OCI-LY7 (cell line): ENCODE measurements at regions not wholly inside any gene's neighbourhood (a gene's known extent, or its start where the extent isn't known, plus 50 kb on each side); places are given as distances from the start of the nearest gene placed in this dataset.

Source experiments
- BruUV-seq: library from RNA; stranded (reverse); fragments of 400-500 nt; replicated peaks from 2 replicates; lab custom pipeline; 2021; lab: Mats Ljungman, UMichigan
- CTCF ChIA-PET: fragments of 300-600 bp; sonication (Branson Sonifier 250); formaldehyde crosslinking; loops from one replicate; lab custom pipeline; 2022; ENCODE audit warnings: antibody characterized with exemption; ENCODE audit not compliant: unreplicated experiment; lab: Charles Lee
- POLR2A ChIA-PET: fragments of 300-600 bp; sonication (Branson Sonifier 250); formaldehyde crosslinking; loops from one replicate; lab custom pipeline; 2022; ENCODE audit warnings: antibody characterized with exemption; lab: Charles Lee
- DNase-seq: peaks from one replicate; pipeline ENCODE4 v3.0.0-alpha.2; 2015; ENCODE audit warnings: low spot score
- H2AFZ ChIP-seq: fragments of 200-600 bp; sonication (generic), shearing (Covaris generic); 2 replicates; pipeline ENCODE4 v1.6.1; 2014; ENCODE audit warnings: mild to moderate bottlenecking, antibody characterized with exemption, low read length, moderate library complexity
- H3K27ac ChIP-seq: fragments of 200-600 bp; sonication (generic); 2 replicates; pipeline ENCODE4 v1.5.1; 2014; ENCODE audit warnings: mixed run types, low read depth, mild to moderate bottlenecking, moderate library complexity, low read length, inconsistent platforms; ENCODE audit not compliant: poor library complexity, severe bottlenecking
- H3K36me3 ChIP-seq: fragments of 200-600 bp; sonication (generic); 2 replicates; pipeline ENCODE4 v1.6.1; 2014; ENCODE audit warnings: mild to moderate bottlenecking, antibody characterized with exemption, low read length, moderate library complexity, mixed read lengths; ENCODE audit not compliant: insufficient read depth
- H3K4me1 ChIP-seq: fragments of 200-600 bp; sonication (generic); 2 replicates; pipeline ENCODE4 v1.5.1; 2014; ENCODE audit warnings: mild to moderate bottlenecking, low read length; ENCODE audit not compliant: insufficient read depth, poor library complexity, severe bottlenecking
- H3K4me2 ChIP-seq: fragments of 200-600 bp; sonication (generic); 2 replicates; pipeline ENCODE4 v1.6.1; 2014; ENCODE audit warnings: mild to moderate bottlenecking, low read length
- H3K4me3 ChIP-seq: fragments of 200-600 bp; sonication (generic); 2 replicates; pipeline ENCODE4 v1.5.1; 2014; ENCODE audit warnings: mild to moderate bottlenecking, low read depth, low read length; ENCODE audit not compliant: poor library complexity, severe bottlenecking
- H3K79me2 ChIP-seq: fragments of 200-600 bp; sonication (generic); 2 replicates; pipeline ENCODE4 v1.6.1; 2016; ENCODE audit warnings: low read depth, mild to moderate bottlenecking, low read length, moderate library complexity, mixed read lengths; ENCODE audit not compliant: insufficient read depth
- H3K9me2 ChIP-seq: fragments of 200-600 bp; sonication (generic); 2 replicates; pipeline ENCODE4 v1.6.1; 2016; ENCODE audit warnings: mild to moderate bottlenecking, low read length, mixed read lengths; ENCODE audit not compliant: insufficient read depth
- H3K9me3 ChIP-seq: fragments of 200-600 bp; sonication (generic); 2 replicates; pipeline ENCODE4 v1.6.1; 2014; ENCODE audit warnings: mild to moderate bottlenecking, mixed run types, low read length, mixed read lengths
- H4K20me1 ChIP-seq: fragments of 200-600 bp; sonication (generic); 2 replicates; pipeline ENCODE4 v1.6.1; 2014; ENCODE audit warnings: mild to moderate bottlenecking, antibody characterized with exemption, low read length, moderate library complexity, mixed read lengths; ENCODE audit not compliant: insufficient read depth
- EZH2phosphoT487 ChIP-seq: fragments of 200-600 bp; sonication (generic); IDR thresholded peaks from 2 replicates; pipeline ENCODE4 v1.6.1; 2018; ENCODE audit warnings: low read depth, borderline replicate concordance, mild to moderate bottlenecking, mixed run types, antibody characterized with exemption, low read length, moderate library complexity, mixed read lengths
- intact Hi-C: fragments of 100-400 bp; cut with micrococcal nuclease; formaldehyde crosslinking; loops from one replicate; pipeline ENCODE4 v1.10.0; 2022; ENCODE audit not compliant: unreplicated experiment
- TF ChIP-seq, protein P1 (sequence below): fragments of 200-600 bp; sonication (generic); conservative IDR thresholded peaks from 2 replicates; pipeline ENCODE4 v1.5.1; 2014; ENCODE audit warnings: mild to moderate bottlenecking, antibody characterized with exemption, low read length, moderate library complexity, mixed read lengths

DNA sequence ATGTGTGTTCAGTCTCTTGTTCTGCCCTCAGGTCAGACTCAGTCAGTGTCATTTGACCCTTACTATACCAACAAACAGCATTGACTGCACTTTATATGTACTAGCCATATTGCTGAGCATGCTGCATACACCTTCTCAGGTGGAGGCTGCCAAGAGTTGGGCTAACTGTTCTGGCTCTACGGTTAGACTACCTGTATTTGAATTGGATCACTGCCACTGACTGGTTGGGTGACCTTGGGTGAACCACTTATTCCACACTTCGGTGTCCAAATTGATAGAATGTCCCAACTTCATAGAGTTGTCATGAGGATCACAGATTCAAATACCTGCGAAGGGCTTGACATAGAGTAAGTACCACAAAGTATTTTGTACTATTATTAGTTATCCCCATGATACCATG is 91.2 kb upstream of the GPR50 start:
- BruUV-seq, result no TSS peak

DNA sequence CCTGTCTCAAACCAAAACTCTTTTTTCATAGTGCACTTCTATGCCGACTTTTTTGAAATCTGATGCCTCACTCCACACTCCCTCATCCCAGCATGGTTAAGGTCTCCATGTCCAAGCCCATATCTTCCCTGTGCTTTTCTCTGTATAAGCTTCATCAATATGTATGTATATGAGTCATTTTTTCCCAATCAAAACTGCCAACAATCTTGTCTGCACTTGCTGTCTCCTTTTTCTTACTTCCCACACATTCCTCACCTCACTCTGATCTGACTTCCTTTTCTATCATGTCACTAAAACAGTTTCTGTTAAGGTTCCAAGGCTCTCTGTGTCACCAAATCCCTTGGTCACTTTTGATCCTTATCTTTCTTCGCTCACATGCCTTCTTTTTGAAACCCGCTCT is 88.2 kb upstream of the GPR50 start:
- Histone ChIP-seq H3K79me2 (no peaks in the 10 kb centered on the region), H3K27ac (no peak overlapping the region), H3K4me1 (no peaks in the 10 kb centered on the region), H2AFZ (no peak overlapping the region), H3K9me2 (no peaks in the 10 kb centered on the region), H4K20me1 (no peaks in the 10 kb centered on the region), H3K4me2 (no peak overlapping the region), H3K4me3 (no peak overlapping the region), H3K36me3 (no peaks in the 10 kb centered on the region), H3K9me3 (no peaks in the 10 kb centered on the region)
- intact Hi-C loops, result no loop called here
- CTCF ChIA-PET, result no interaction called here
- TF ChIP-seq, protein P1, sequence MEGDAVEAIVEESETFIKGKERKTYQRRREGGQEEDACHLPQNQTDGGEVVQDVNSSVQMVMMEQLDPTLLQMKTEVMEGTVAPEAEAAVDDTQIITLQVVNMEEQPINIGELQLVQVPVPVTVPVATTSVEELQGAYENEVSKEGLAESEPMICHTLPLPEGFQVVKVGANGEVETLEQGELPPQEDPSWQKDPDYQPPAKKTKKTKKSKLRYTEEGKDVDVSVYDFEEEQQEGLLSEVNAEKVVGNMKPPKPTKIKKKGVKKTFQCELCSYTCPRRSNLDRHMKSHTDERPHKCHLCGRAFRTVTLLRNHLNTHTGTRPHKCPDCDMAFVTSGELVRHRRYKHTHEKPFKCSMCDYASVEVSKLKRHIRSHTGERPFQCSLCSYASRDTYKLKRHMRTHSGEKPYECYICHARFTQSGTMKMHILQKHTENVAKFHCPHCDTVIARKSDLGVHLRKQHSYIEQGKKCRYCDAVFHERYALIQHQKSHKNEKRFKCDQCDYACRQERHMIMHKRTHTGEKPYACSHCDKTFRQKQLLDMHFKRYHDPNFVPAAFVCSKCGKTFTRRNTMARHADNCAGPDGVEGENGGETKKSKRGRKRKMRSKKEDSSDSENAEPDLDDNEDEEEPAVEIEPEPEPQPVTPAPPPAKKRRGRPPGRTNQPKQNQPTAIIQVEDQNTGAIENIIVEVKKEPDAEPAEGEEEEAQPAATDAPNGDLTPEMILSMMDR, result no peak
- TF ChIP-seq EZH2phosphoT487, result no peak
- POLR2A ChIA-PET, result no interaction called here
- no TSS peak for BruUV-seq
- no peak for DNase-seq

More for the DNA sequence above, 91.2 kb upstream of the GPR50 start:
- no peaks in the 10 kb centered on the region for H4K20me1 ChIP-seq
- no peak overlapping the region for H3K27ac ChIP-seq
- no peak overlapping the region for H3K4me3 ChIP-seq
- ChIA-PET POLR2A (no interaction called here), CTCF (no interaction called here)
- no peaks in the 10 kb centered on the region for H3K9me3 ChIP-seq
- no peaks in the 10 kb centered on the region for H3K4me1 ChIP-seq
- no peaks in the 10 kb centered on the region for H3K79me2 ChIP-seq
- TF ChIP-seq, protein P1, result no peak
- TF ChIP-seq EZH2phosphoT487, result no peak
- intact Hi-C loops, result no loop called here
- no peak for DNase-seq
- no peaks in the 10 kb centered on the region for H3K36me3 ChIP-seq
- no peak overlapping the region for H3K4me2 ChIP-seq
- H3K9me2 ChIP-seq, result no peaks in the 10 kb centered on the region
- H2AFZ ChIP-seq, result no peak overlapping the region

DNA sequence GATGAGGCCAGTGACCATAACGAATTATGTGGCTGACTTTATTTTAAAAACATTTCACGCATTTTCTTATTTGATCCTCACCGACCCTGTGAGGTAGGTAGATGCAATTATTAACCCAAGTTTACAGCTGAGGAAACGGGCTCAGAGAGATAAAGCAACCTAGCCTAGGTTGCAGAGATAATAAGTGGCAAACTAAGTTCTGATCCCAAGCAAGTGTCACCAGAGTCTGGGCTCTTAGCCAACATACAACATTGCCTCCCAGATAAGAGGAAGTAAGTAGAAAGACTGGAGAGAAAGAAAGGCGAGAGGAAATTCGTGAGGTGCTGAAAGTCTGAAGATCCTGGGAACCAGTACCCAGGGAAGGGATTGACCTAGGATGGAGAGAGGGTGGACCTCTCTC is 77.4 kb upstream of the GPR50 start:
- no TSS peak for BruUV-seq
- H2AFZ ChIP-seq, result no peak overlapping the region
- no peaks in the 10 kb centered on the region for H4K20me1 ChIP-seq
- H3K9me2 ChIP-seq, result no peaks in the 10 kb centered on the region
- H3K79me2 ChIP-seq, result no peaks in the 10 kb centered on the region
- no peak overlapping the region for H3K27ac ChIP-seq
- no peak for TF ChIP-seq EZH2phosphoT487
- TF ChIP-seq, protein P1, result no peak
- ChIA-PET CTCF (no interaction called here), POLR2A (no interaction called here)
- no peaks in the 10 kb centered on the region for H3K9me3 ChIP-seq
- no peaks in the 10 kb centered on the region for H3K36me3 ChIP-seq
- intact Hi-C loops, result no loop called here
- no peak for DNase-seq
- no peaks in the 10 kb centered on the region for H3K4me1 ChIP-seq
- H3K4me2 ChIP-seq, result no peak overlapping the region
- no peak overlapping the region for H3K4me3 ChIP-seq
